Transverse colon (tissue), 4 donors: ENCODE measurements at regions not wholly inside any gene's neighbourhood (a gene's known extent, or its start where the extent isn't known, plus 50 kb on each side); places are given as distances from the start of the nearest gene placed in this dataset.

Source experiments
- CTCF ChIP-seq, 5 experiments: fragments of 200-600 bp in 3 of 5; fragments of 450-650 bp in 2 of 5; sonication (generic) in 3 of 5; IDR thresholded peaks; 1 replicate in 2 of 5; 2 replicates in 3 of 5; pipeline ENCODE4 v1.5.1; 2016 to 2017; ENCODE audit warnings: antibody characterized with exemption in 5 of 5, inconsistent platforms in 3 of 5, mild to moderate bottlenecking in 2 of 5, moderate library complexity in 1 of 5
- EP300 ChIP-seq: sonication (generic); formaldehyde crosslinking; IDR thresholded peaks from one replicate; pipeline ENCODE4 v1.6.1; 2017; ENCODE audit warnings: antibody characterized with exemption, low read depth
- POLR2A ChIP-seq: fragments of 450-650 bp; IDR thresholded peaks from one replicate; pipeline ENCODE4 v1.6.1; 2016; ENCODE audit warnings: antibody characterized with exemption, mild to moderate bottlenecking, moderate library complexity
- POLR2AphosphoS5 ChIP-seq, 3 donors: sonication (generic); formaldehyde crosslinking; IDR thresholded peaks; one replicate each; pipeline ENCODE4 v1.6.1; 2016; ENCODE audit warnings: antibody characterized with exemption in 3 of 3

DNA sequence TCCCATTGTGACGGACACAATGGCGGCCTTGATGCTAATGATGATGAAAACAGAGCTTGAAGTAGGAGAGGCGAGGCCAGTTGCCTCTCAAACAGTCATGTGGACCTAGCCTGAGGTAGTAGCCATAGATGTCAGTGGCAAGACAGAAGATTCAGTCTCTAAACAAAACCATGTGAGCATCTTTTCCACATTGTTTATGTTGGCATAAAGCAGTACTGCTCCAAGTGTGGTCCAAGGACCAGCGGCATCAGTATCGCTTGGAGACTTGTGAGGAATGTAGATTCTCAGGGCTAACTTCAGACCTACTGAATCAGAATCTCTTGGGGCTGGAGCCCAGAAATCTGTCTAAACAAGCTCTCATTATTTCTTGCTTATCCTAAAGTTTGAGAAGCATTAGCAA is 312.8 kb upstream of the JAG1 start:
- TF ChIP-seq CTCF (IDR thresholded peaks at IDR 0.05) (no peak), POLR2AphosphoS5 (IDR thresholded peaks at IDR 0.05) (no peak), EP300 (no peak), POLR2A (no peak)
